HG03521 (cell line): ENCODE measurements at regions not wholly inside any gene's neighbourhood (a gene's known extent, or its start where the extent isn't known, plus 50 kb on each side); places are given as distances from the start of the nearest gene placed in this dataset.

ENCODE experiments used
- ATAC-seq: cut with Tn5 transposase; IDR thresholded peaks from one replicate; pipeline ENCODE4 v1.9.1; 2021; ENCODE audit warnings: mild to moderate bottlenecking, moderate library complexity; ENCODE audit not compliant: unreplicated experiment

DNA sequence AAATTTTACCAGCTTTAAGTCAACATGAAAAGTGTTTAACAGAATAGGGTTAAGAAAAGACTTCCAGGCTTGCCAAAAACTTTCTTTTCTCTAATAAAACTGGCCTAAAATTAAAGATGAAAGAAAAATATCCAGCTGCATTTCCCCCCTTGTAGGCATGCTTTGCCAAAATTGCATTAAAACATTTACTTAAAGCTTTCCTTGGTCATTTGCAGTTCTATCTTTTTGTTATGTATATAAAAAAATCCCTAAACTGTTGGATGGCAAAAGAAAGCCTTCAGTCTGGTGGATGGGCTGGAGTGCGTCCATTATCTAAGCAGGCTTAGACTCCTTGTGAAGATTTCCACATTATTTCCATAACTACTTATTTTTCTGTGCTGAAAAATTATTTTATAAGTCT lies 105.4 kb upstream of the DSEL start:
- ATAC-seq = no peak

DNA sequence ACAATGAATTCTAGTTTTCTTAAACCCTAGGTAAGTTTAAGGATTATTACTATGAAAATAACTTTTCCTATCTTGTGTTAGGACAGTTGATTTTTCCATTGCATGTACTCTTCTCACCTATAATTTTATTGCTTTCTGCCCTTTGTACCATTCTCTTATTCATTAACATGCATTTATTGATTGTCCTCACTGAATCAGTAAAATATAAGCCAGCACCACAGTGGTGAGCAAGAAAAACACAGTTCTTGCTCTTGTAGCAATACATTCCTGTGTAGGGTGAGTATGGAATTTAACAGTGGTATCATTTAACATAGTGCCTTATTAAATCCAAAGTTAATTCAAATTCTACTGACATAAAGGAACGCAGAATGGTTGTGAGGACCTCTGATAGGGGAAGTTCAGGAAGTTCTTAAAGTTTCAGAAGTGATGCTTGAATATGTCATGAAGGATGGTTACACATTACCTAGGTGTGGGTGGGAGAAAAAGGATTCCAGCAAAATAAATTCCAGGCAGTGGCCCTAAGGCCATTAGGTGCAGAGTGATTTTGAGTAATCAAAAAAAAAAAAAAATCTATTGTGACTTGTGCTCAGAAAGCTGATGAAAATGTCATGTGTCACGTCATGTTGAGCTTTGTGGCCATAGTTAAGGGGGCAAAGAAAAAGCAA lies 104.7 kb upstream of the DSEL start:
- no peak for ATAC-seq

DNA sequence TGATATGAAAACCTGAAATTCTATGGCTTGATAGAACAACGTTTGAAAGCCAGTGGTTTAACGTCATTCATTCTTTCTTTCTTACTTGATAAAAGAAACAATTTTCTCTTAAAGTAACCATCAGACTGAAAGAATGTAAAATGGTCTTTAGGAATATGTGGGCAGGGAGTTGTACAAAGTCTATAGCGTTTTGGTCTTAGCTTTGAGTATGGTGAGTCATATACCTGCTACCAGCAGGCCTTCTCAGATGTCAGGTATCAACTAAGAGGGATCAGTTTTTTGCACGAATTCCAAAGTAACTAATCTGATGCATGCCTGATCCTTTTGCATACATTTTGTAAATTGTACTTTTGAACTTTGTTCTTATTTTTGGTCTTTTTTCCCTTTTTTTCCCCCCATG lies 101.5 kb upstream of the DSEL start:
- ATAC-seq = no peak

DNA sequence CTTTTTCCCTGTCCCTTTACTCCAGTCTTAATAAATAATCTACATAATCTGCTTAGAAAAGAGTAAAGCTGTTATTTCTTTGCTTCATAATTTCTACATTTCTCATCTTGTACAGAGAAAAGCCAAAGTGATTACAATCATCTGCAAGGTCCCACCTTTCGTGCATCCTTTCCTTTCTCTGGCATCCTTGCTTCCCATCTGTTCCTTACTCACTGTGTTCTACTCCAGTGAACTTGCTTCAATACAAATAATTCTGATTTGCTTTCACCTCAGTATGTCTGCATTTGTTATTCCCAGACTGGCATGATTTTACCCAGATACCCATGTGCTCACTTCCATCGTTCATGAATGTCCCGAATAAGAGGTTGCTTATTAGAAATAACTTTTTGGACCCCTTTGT lies 99.4 kb upstream of the DSEL start:
- no peak for ATAC-seq

DNA sequence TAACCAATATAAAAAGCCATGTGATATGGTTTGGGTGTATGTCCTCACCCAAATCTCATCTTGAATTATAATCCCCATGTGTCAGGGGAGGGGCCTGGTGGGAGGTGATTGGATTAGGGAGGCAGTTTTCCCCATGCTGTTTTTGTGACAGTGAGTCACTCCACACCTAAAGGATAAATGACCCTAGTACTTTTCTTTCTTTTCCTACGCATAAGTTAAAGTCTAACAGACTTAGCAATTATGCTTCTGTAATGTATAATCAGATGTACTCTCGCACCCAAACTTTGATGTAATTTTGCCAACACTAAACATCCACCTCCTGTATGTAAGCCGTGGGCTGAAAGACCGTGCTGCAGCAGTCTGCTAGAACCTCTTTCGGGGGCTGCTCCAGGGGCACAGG lies 97.2 kb upstream of the DSEL start:
- ATAC-seq = no peak

DNA sequence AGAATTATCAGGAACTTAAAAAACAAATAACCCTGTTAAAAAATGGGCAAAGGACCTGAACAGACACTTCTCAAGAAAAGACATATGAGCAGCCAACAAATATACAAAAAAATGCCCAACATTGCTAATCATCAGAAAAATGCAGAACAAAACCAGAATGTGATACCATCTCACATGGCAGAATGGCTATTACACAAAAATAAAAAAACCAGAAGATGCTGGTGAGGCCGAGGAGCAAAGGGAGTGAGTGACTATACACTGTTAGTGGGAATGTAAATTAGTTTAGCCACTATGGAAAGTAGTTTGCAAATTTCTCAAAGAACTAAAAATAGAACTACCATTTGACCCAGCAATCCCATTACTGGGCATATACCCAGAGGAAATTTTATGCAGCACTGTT lies 95.8 kb upstream of the DSEL start:
- no peak for ATAC-seq

DNA sequence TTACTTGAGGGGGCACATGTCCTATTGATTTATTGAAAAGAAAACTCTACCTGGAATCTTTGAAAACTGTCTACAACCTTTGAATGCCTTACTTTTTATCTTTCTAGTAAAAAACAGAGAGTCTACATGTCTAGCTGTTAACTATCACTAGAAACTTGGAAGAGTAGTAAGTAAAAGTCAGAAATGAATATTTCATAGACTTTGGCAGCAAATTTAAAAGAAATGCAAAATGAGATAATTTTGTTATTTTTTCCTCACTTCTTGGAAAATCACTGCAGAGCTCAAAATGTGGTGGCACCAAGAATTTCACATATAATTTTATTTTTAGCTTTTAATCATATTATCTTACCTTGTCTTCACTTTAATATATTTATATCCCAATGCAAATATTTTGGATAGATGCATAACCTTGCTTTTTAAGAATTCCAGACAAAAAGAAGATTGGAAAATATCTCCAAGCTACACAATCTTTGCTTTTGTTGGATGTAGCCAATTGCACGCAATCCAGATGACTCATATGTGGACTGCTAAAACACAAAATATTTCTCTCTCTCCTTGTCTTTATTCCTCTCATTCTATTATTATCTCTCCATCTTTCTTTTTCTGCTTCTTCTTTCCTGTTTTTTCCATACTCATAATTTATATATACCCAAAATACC lies 92.2 kb upstream of the DSEL start:
- ATAC-seq = no peak

DNA sequence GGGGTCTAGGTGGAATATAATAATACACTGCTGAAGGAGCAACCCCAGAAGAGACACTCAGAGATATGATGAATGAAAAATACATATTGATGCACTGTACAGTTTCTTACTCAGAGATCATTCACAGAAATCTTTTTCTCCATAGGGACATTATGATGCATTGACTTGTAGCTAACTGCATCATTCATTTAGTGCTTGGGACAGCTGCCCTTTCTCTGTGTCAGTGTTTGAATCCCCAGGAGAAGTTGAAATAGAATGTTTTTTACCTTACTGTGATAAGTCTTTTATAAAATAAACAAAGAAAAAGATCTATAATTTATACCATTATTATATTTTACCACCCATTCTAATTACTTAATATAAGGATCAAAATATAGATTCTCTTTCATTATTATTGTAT lies 91.7 kb upstream of the DSEL start:
- ATAC-seq = no peak

DNA sequence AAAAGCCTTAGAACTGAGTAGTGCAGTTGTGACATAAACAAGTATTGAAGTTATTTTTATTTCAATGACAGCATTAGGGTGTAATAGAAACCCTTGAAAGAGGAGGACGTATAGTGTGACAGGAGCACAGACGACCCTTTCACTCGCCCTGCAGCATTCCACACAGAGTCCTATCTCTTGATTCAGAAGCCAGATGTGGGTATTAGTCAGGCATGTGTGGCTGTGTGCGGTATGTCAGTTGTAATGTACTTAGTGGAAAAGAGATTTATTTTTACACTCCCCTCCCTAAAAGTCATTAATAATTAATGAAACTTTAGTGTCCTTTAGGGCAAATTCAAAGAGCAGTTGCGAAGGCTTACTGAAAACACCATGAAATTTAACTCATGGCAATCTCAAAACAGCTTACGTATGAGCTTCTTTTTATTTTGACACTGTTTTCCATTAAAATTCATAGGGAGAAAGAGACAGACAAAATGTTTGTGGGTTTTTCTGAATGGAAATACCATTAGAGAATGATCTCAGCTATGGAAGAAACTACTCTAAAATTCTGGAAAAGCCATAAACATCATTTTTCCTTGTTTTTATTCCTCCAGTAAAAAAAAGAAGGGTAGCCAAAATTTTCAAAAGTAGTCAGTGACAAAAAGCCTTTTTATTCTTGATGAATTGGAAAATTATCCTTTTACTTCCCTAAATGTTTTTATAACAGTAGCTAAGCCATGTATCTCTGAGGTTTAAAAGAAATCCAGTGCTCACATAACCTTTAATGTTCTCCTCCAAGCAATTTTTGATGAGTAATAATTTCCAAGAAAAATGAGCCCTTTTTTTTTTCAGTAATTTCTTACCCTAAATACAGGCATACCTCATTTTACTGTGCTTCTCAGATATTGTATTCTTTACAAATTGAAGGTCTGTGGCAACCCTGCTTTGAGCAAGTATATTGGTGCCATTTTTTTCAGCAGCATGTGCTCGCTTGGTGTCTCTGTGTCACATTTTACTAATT lies 84.0 kb upstream of the DSEL start:
- ATAC-seq = no peak

DNA sequence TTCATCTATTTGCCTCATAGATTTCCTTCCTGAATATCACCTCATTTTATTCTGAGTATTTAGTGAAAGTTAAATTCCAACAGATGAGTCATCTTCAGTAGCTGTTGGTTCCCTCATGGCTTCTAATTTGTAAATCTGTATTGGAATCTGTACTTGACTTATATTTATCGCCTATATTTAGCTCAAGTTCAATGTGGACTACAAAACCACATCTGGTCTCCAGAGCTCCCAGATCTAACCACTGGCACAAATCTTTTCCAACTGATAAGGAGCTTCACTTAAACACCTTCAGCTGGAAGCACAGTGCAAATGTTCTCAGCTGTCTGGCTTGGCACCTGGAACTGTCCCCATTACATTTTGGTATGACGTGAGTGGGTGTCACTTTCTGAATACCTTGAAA lies 82.8 kb upstream of the DSEL start:
- ATAC-seq = no peak

DNA sequence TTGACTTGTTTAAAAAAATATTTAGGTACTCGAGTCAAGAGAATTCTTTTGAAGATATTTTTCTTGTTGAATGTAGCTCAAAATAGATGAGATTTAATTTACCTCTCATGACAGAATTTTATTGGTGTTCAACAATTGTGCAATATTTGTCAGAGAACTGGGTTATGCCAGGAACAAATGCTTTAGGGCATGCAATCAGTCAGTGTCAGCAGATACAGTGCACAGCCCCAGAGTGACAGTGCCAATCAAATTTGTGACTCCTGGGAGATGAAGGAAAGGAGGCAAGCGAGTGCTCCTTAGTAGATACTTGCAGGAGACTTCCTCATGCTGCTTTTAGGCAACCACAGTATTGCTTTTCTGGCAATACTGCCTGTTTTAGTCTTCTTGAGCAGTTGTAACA lies 81.2 kb upstream of the DSEL start:
- ATAC-seq = no peak

DNA sequence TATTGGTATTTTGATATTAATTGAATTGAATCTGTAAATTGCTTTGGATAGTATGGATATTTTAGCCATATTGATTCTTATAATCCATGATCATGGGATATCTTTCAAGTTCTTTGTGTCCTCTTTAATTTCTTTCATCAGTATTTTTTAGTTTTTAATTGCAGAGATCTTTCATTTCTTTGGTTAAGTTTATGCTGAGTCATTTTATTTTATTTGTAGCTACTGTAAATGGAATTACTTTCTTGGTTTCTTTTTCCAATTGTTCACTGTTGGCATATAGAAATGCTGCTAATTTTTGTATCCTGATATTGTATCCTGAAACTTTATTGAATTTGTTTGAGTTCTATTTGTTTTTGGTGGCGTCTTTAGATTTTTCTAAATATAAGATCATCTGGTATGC lies 79.5 kb upstream of the DSEL start:
- no peak for ATAC-seq

DNA sequence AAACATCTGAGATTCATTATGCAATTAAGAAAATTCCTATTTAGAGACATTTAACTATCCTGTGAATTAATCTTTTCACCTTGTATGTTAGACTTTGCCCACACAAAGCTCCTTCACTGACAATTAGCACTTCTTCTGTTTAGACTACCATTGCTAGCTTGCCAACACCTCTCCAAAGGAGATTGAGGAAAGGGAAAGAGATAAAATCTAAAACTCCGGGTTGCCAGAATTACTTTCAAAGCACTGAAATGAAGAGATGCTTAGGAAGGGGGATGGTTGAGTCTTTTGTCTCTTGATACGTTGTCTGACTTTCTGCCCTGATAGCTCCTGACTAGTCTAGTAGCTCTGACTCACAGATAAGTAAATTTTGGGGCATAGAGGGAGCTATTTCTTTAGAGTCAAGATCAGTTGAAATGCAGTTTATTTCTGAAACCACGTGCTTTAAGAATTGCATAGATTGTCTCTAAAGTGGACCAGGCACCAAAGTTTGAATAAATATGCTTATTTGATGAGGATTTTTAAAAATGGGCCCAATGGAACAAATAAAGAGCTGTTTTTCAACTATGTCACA lies 74.1 kb upstream of the DSEL start:
- ATAC-seq = no peak

DNA sequence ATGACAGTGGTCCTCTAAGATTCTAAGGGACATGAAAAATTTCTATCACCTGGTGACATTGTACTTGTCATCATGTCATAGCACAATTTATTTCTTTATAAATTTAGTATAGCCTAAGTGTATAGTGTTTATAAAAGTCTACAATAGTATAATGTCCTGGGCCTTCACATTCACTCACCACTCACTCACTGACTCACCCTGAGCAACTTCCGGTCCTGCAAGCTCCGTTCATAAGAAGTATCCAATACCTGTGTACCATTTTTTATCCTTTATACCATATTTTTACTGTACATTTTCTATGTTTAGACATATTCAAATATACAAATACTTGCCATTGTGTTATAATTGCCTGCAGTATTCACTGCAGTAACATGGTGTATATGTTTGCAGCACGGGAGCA lies 72.8 kb upstream of the DSEL start:
- no peak for ATAC-seq

DNA sequence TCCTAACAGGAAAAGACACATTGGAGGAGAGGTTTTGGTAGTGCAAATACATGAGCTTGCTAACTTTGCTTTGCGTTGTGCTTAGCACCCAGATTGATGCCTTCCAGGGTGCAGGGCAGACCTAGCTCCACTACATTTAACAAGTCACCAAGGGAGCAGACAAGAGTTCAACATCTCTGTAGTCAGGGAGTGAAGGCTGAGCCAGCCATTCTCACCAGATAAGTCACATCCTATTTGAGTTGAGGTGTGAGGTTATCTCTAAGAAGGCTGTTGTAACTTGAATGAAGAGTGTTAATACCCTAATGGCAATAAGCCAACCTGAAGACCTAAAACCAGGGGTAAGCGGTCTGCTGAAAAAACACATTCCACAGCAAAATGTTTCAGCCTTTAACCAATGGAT lies 69.6 kb upstream of the DSEL start:
- no peak for ATAC-seq

DNA sequence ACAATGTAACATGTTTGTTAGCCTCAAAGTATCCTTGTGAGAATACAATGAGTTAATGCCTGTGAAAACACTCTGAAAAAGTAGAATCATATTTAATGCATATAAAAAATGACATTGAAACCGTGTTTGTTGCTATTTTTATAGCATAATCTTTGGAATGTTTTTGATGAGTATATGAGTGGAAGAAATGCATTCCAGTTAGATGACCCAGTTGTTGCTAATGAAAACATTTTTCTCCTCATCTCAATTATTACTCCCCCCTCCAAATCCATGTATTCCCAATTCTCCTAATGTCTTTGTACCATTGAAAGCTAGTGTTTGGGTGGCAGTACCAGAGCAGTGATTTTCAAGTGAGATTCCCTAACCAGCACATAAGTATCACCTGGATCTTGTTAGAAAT lies 67.1 kb upstream of the DSEL start:
- no peak for ATAC-seq

DNA sequence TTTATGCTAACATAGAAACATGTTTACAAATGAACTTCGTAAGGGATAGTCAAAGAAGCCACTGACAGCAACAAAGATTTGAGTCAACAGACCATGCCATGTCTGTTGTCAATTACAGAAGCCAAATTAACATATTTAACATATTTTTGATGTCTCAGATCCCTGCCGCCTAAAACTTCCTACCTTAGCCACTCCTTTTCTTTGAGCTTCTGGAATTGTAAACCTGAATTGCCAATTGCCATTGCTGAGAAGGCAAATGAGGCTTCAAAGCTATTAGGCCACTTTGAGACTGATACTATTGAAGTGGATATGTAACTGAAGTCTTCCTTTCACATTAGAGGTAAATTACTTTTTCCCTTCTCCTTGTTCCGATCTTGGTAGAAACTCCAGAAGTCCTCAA lies 66.0 kb upstream of the DSEL start:
- no peak for ATAC-seq

DNA sequence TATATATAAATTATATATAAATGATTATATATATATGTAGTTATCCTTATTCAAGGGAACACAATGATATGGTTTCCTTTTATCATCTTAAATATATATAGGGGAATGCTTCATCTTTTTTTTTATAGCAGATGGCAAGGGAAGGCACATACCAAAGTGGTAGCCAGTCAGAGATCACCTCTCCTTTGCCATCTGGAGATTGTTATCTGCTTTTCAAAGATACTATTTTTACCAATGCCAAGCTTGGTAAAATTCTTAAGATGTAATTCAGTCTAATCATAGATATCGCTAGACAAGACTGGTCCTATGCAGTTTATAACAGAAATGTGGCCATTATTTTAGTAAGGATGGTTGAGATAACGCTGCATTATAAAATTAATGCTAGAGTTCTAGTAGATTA lies 64.7 kb upstream of the DSEL start:
- no peak for ATAC-seq

DNA sequence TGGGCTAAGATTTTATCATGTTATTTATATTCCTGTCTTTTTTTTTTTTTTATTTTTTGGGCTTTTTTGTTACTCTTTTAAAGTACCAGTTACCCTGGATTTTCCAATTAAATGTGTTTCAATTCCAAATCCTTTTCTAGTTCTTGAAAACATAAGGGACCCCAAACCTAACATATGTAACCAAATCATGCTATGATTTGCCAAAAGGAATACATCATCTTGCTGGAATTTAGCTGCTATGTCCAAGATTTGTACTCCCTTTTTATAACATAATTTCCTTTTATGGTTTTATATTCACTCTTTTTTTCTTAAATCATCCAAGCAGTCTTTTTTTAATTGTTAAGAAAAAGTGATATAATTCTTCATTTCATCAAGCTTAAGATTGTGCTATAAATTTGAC lies 60.9 kb upstream of the DSEL start:
- no peak for ATAC-seq

DNA sequence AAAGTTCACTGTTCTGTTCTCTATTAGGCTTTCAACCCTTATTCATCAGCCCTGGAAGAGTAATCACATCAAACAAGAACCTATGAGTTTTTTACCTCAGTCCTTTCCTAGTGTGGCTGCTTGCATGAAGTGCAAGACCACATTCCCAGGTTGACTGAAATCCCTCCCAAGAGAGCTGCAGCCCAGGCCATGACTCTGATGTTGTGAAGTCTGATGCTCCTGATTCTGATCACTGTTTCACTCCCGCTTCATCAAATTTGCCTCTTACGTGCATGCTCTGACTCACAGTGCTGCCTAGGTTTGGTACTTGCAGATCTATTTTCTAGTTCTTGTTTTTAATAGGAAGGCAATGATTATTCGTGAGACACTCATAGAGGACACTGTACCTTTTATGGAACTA lies 58.2 kb upstream of the DSEL start:
- no peak for ATAC-seq

DNA sequence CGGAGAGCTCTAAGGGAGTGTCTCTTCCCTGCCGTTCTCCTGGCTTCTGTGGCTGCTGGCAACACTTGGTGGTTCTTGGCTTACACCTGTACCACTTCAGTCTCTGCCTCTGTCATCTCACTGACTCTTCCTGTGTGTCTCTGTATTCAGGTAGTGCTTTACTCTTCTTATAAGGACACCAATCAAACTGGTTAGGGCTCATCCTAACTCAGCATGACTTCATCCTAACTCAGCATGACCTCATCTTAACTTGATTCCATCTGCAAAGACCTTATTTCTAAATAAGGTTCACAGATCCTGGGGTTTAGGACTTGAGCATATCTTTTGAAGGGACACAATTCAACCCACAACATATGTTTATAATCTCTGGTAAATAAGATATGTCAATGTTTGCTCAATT lies 51.6 kb upstream of the DSEL start:
- ATAC-seq = no peak
